Neural crest cell (in vitro differentiated cells): ENCODE measurements at regions not wholly inside any gene's neighbourhood (a gene's known extent, or its start where the extent isn't known, plus 50 kb on each side); places are given as distances from the start of the nearest gene placed in this dataset.

Source experiments
- DNase-seq: peaks from one replicate; pipeline ENCODE4 v3.0.0; 2021; ENCODE audit warnings: low read depth, mixed read lengths, low spot score
- H3K27ac Mint-ChIP-seq: one replicate; pipeline ENCODE4 v1.8.0; 2021; ENCODE audit warnings: mild to moderate bottlenecking, mixed read lengths; ENCODE audit not compliant: unreplicated experiment
- H3K27me3 Mint-ChIP-seq: 2 replicates; pipeline ENCODE4 v1.8.0; 2021; ENCODE audit warnings: low read depth, mild to moderate bottlenecking, mixed read lengths
- H3K36me3 Mint-ChIP-seq: 2 replicates; pipeline ENCODE4 v1.8.0; 2021; ENCODE audit warnings: low read depth, mild to moderate bottlenecking, mixed read lengths
- H3K4me1 Mint-ChIP-seq: 2 replicates; pipeline ENCODE4 v1.8.0; 2021; ENCODE audit warnings: mixed read lengths
- H3K4me3 Mint-ChIP-seq: one replicate; pipeline ENCODE4 v1.8.0; 2021; ENCODE audit warnings: mild to moderate bottlenecking, mixed read lengths
- H3K9me3 Mint-ChIP-seq: 2 replicates; pipeline ENCODE4 v1.8.0; 2021; ENCODE audit warnings: mixed read lengths
- CTCF ChIP-seq: fragments of 200-600 bp; sonication (generic); conservative IDR thresholded peaks from 2 replicates; pipeline ENCODE4 v1.5.0; 2021; ENCODE audit warnings: antibody characterized with exemption, mild to moderate bottlenecking

GRCh38 chr7:18216270-18216669 lies 188.6 kb upstream of the PRPS1L1 start:
- Mint-ChIP-seq H3K4me3 (no peak overlapping the region), H3K9me3 (no peaks in the 10 kb centered on the region), H3K27ac (no peak overlapping the region), H3K4me1 (no peaks in the 10 kb centered on the region), H3K36me3 (no peaks in the 10 kb centered on the region), H3K27me3 (no peaks in the 10 kb centered on the region)
- DNase-seq, result no peak
- no peak for TF ChIP-seq CTCF

- Mint-ChIP-seq H3K27me3 (no peaks in the 10 kb centered on the region), H3K27ac (no peak overlapping the region), H3K4me3 (no peak overlapping the region), H3K36me3 (no peaks in the 10 kb centered on the region), H3K4me1 (no peaks in the 10 kb centered on the region), H3K9me3 (no peaks in the 10 kb centered on the region)
- no peak for DNase-seq
- no peak for TF ChIP-seq CTCF
Observed at GRCh38 chr7:18221377-18222293, 194.0 kb upstream of the PRPS1L1 start.

- Mint-ChIP-seq H3K27me3 (no peaks in the 10 kb centered on the region), H3K4me3 (no peak overlapping the region), H3K9me3 (no peaks in the 10 kb centered on the region), H3K36me3 (no peaks in the 10 kb centered on the region), H3K4me1 (no peaks in the 10 kb centered on the region), H3K27ac (no peak overlapping the region)
- no peak for TF ChIP-seq CTCF
- DNase-seq, result no peak
Observed at GRCh38 chr7:18222636-18223035, 195.0 kb upstream of the PRPS1L1 start.

GRCh38 chr7:18224138-18224537 lies 196.5 kb upstream of the PRPS1L1 start:
- H3K4me3 Mint-ChIP-seq, result no peak overlapping the region
- DNase-seq, result no peak
- no peaks in the 10 kb centered on the region for H3K4me1 Mint-ChIP-seq
- no peaks in the 10 kb centered on the region for H3K9me3 Mint-ChIP-seq
- no peak overlapping the region for H3K27ac Mint-ChIP-seq
- H3K36me3 Mint-ChIP-seq, result no peaks in the 10 kb centered on the region
- no peak for TF ChIP-seq CTCF
- H3K27me3 Mint-ChIP-seq, result no peaks in the 10 kb centered on the region

GRCh38 chr7:18225067-18225466 lies 197.4 kb upstream of the PRPS1L1 start:
- Mint-ChIP-seq H3K27me3 (no peaks in the 10 kb centered on the region), H3K4me1 (no peaks in the 10 kb centered on the region), H3K9me3 (no peaks in the 10 kb centered on the region), H3K4me3 (no peak overlapping the region), H3K27ac (no peak overlapping the region), H3K36me3 (no peaks in the 10 kb centered on the region)
- TF ChIP-seq CTCF, result no peak
- DNase-seq, result no peak
